Lower leg skin (tissue), 4 donors: ENCODE measurements at regions not wholly inside any gene's neighbourhood (a gene's known extent, or its start where the extent isn't known, plus 50 kb on each side); places are given as distances from the start of the nearest gene placed in this dataset.

ENCODE experiments used
- DNase-seq, 2 donors: peaks; one replicate each; pipeline ENCODE4 v3.0.0-alpha.2; 2019; ENCODE audit warnings: low spot score in 2 of 2
- H3K4me3 ChIP-seq: fragments of 200-600 bp; sonication (generic); 2 replicates; pipeline ENCODE4 v1.5.1; 2017; ENCODE audit warnings: mild to moderate bottlenecking, low read depth; ENCODE audit not compliant: poor library complexity, severe bottlenecking
- CTCF ChIP-seq, 3 donors: fragments of 450-650 bp; IDR thresholded peaks; one replicate each; pipeline ENCODE4 v1.5.1; 2016; ENCODE audit warnings: antibody characterized with exemption in 3 of 3, mild to moderate bottlenecking in 3 of 3, moderate library complexity in 2 of 3
- POLR2A ChIP-seq, 2 donors: fragments of 450-650 bp; IDR thresholded peaks; one replicate each; pipeline ENCODE4 v1.6.1; 2016 to 2017; ENCODE audit warnings: antibody characterized with exemption in 2 of 2, mild to moderate bottlenecking in 1 of 2, moderate library complexity in 1 of 2
- WGBS, 2 donors: methylation state at CpG; one replicate each; pipeline ENCODE4 v1.1.5; 2018; 5-methylcytosine and 5-hydroxymethylcytosine counted together
- intact Hi-C: fragments of 100-400 bp; cut with DNase I; formaldehyde crosslinking; loops from one replicate; pipeline ENCODE4 v1.15.0; 2023; ENCODE audit warnings: low total_unique reads

GRCh38 chr6:9957215-9957759 lies 457.6 kb downstream of the TFAP2A start:
- no peak overlapping the region for H3K4me3 ChIP-seq
- intact Hi-C loops = no loop called here
- 81 to 84% methylated on average over 2 of the region's 2 CpGs for WGBS, 2 donors
- TF ChIP-seq POLR2A (IDR thresholded peaks at IDR 0.05) = no peak
- no peak for TF ChIP-seq CTCF (IDR thresholded peaks at IDR 0.05)
- no peak for DNase-seq

- intact Hi-C loops = no loop called here
- WGBS, 2 donors = 25 to 26% methylated on average over 3 of the region's 3 CpGs
- DNase-seq = no peak
- H3K4me3 ChIP-seq = no peak overlapping the region
- TF ChIP-seq CTCF (IDR thresholded peaks at IDR 0.05) = no peak
- TF ChIP-seq POLR2A (IDR thresholded peaks at IDR 0.05) = no peak
Observed at GRCh38 chr6:9948678-9949077, 466.2 kb downstream of the TFAP2A start.

GRCh38 chr6:9943986-9944385 lies 470.9 kb downstream of the TFAP2A start:
- WGBS, 2 donors = 73 to 87% methylated on average over 5 of the region's 5 CpGs
- intact Hi-C loops = no loop called here

GRCh38 chr6:9943026-9943425 lies 471.8 kb downstream of the TFAP2A start:
- DNase-seq = no peak
- H3K4me3 ChIP-seq = no peak overlapping the region
- intact Hi-C loops = no loop called here
- TF ChIP-seq CTCF (IDR thresholded peaks at IDR 0.05) (no peak), POLR2A (IDR thresholded peaks at IDR 0.05) (no peak)
- 85% methylated on average over 9 of the region's 9 CpGs for WGBS, 2 donors

More at GRCh38 chr6:9943986-9944385, 470.9 kb downstream of the TFAP2A start:
- TF ChIP-seq CTCF (IDR thresholded peaks at IDR 0.05) (no peak), POLR2A (IDR thresholded peaks at IDR 0.05) (no peak)
- no peak overlapping the region for H3K4me3 ChIP-seq
- no peak for DNase-seq

- TF ChIP-seq CTCF (IDR thresholded peaks at IDR 0.05) (no peak), POLR2A (IDR thresholded peaks at IDR 0.05) (no peak)
- WGBS, 2 donors = 95 to 97% methylated on average over 10 to 21 of the region's 26 CpGs
- intact Hi-C loops = no loop called here
- no peak for DNase-seq
- no peak overlapping the region for H3K4me3 ChIP-seq
Observed at GRCh38 chr6:9942131-9942530, 472.7 kb downstream of the TFAP2A start.

GRCh38 chr6:9938801-9939200 lies 476.1 kb downstream of the TFAP2A start:
- no peak for DNase-seq
- WGBS, 2 donors = 76 to 78% methylated on average over 7 of the region's 7 CpGs
- no peak overlapping the region for H3K4me3 ChIP-seq
- intact Hi-C loops = no loop called here
- TF ChIP-seq CTCF (IDR thresholded peaks at IDR 0.05) = no peak
- TF ChIP-seq POLR2A (IDR thresholded peaks at IDR 0.05) = no peak
